Glutamatergic neuron (in vitro differentiated cells): ENCODE measurements at regions not wholly inside any gene's neighbourhood (a gene's known extent, or its start where the extent isn't known, plus 50 kb on each side); places are given as distances from the start of the nearest gene placed in this dataset.

ENCODE experiments used
- DNase-seq: peaks from one replicate; pipeline ENCODE4 v3.0.0; 2022
- H3K27ac Mint-ChIP-seq: one replicate; pipeline ENCODE4 v1.8.0; 2020; ENCODE audit warnings: mild to moderate bottlenecking, mixed read lengths, inconsistent platforms; ENCODE audit not compliant: unreplicated experiment
- H3K27me3 Mint-ChIP-seq: one replicate; pipeline ENCODE4 v1.8.0; 2020; ENCODE audit warnings: mild to moderate bottlenecking, moderate library complexity, mixed read lengths, inconsistent platforms; ENCODE audit not compliant: unreplicated experiment
- H3K36me3 Mint-ChIP-seq: one replicate; pipeline ENCODE4 v1.8.0; 2020; ENCODE audit warnings: mild to moderate bottlenecking, mixed read lengths, inconsistent platforms; ENCODE audit not compliant: unreplicated experiment
- H3K4me1 Mint-ChIP-seq: one replicate; pipeline ENCODE4 v1.8.0; 2020; ENCODE audit warnings: mild to moderate bottlenecking, low read depth, mixed read lengths, inconsistent platforms; ENCODE audit not compliant: unreplicated experiment
- H3K4me3 Mint-ChIP-seq: one replicate; pipeline ENCODE4 v1.8.0; 2020; ENCODE audit warnings: mild to moderate bottlenecking, mixed read lengths, inconsistent platforms; ENCODE audit not compliant: unreplicated experiment
- H3K9me3 Mint-ChIP-seq: one replicate; pipeline ENCODE4 v1.8.0; 2020; ENCODE audit warnings: mild to moderate bottlenecking, moderate library complexity, mixed read lengths, inconsistent platforms; ENCODE audit not compliant: unreplicated experiment
- TF ChIP-seq, protein P1 (sequence below): fragments of 200-600 bp; sonication (generic); IDR thresholded peaks from one replicate; pipeline ENCODE4 v1.5.0; 2021; ENCODE audit not compliant: partially characterized antibody, unreplicated experiment

DNA sequence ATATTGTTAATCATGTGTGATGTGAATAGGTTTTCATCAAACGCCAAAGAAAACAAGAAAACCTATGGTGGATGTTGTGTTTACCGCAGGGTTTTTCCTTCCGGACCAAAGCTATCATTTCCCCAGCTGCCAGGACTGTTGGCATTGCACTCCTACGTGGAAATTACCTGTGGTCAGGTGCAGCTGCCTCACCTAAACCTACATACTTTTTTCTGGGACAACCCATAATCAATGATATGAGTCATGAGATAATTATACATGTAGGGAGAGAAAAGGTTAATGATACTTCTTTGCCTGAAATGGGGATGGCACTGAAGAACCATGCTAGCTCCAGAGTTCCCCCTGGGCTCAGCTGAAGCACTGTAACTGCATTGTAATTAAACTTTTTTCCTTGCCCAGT lies 223.6 kb upstream of the SEMA3E start:
- no peak overlapping the region for H3K27ac Mint-ChIP-seq
- TF ChIP-seq, protein P1, sequence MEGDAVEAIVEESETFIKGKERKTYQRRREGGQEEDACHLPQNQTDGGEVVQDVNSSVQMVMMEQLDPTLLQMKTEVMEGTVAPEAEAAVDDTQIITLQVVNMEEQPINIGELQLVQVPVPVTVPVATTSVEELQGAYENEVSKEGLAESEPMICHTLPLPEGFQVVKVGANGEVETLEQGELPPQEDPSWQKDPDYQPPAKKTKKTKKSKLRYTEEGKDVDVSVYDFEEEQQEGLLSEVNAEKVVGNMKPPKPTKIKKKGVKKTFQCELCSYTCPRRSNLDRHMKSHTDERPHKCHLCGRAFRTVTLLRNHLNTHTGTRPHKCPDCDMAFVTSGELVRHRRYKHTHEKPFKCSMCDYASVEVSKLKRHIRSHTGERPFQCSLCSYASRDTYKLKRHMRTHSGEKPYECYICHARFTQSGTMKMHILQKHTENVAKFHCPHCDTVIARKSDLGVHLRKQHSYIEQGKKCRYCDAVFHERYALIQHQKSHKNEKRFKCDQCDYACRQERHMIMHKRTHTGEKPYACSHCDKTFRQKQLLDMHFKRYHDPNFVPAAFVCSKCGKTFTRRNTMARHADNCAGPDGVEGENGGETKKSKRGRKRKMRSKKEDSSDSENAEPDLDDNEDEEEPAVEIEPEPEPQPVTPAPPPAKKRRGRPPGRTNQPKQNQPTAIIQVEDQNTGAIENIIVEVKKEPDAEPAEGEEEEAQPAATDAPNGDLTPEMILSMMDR: no peak
- no peaks in the 10 kb centered on the region for H3K27me3 Mint-ChIP-seq
- DNase-seq: no peak
- H3K36me3 Mint-ChIP-seq: no peaks in the 10 kb centered on the region
- peaks cover 16% of the 10 kb centered on the region for H3K4me1 Mint-ChIP-seq
- H3K4me3 Mint-ChIP-seq: no peak overlapping the region
- H3K9me3 Mint-ChIP-seq: no peaks in the 10 kb centered on the region

- no peak for DNase-seq
- Mint-ChIP-seq H3K27me3 (no peaks in the 10 kb centered on the region), H3K27ac (no peak overlapping the region), H3K4me1 (peaks cover 11% of the 10 kb centered on the region), H3K9me3 (no peaks in the 10 kb centered on the region), H3K36me3 (no peaks in the 10 kb centered on the region), H3K4me3 (no peak overlapping the region)
- TF ChIP-seq, protein P1: no peak
Observed at GRCh38 chr7:83870515-83870914, 221.6 kb upstream of the SEMA3E start.

DNA sequence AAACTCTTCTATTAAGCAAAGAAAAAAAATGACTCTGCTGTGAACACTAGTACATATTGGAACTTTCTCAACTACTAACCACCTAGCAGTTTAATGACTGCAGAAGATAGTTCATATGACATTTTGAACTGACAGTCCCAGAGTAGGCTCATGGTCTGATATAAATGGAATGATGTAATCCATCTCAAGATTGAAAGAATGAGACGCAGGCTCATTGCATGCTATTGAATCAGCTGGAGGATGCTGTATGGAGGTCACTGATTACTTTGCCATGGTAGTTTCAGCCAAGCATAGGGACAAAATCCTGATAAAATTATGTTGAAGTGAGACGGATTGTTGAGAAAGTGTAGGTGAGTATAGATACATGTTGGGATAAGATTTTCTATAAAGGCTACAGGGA lies 217.6 kb upstream of the SEMA3E start:
- no peaks in the 10 kb centered on the region for H3K27me3 Mint-ChIP-seq
- TF ChIP-seq, protein P1: no peak
- H3K36me3 Mint-ChIP-seq: no peaks in the 10 kb centered on the region
- no peak for DNase-seq
- no peak overlapping the region for H3K27ac Mint-ChIP-seq
- H3K4me3 Mint-ChIP-seq: no peak overlapping the region
- H3K4me1 Mint-ChIP-seq: peaks cover 7% of the 10 kb centered on the region
- no peaks in the 10 kb centered on the region for H3K9me3 Mint-ChIP-seq

DNA sequence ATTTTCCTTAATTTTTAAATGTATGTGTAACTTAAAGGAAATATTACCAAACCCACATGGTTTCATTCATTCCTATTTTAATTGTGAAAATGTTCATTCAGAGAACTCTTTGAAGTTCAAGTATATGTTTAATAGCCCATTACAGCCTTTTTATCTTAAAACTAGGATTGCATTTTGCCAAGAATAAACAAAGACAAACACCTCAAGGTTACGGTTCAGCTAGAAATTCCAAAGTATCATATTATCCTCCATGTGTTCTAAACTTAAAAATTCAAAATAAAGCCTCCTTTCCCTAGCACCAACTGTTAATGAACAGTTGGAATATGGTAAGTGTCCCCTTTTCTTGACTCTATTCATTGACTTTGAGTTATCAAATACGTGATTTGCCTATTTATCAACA lies 215.6 kb upstream of the SEMA3E start:
- Mint-ChIP-seq H3K4me3 (no peak overlapping the region), H3K27me3 (no peaks in the 10 kb centered on the region), H3K9me3 (no peaks in the 10 kb centered on the region), H3K27ac (no peak overlapping the region), H3K36me3 (no peaks in the 10 kb centered on the region), H3K4me1 (no peaks in the 10 kb centered on the region)
- DNase-seq: no peak
- TF ChIP-seq, protein P1: no peak

DNA sequence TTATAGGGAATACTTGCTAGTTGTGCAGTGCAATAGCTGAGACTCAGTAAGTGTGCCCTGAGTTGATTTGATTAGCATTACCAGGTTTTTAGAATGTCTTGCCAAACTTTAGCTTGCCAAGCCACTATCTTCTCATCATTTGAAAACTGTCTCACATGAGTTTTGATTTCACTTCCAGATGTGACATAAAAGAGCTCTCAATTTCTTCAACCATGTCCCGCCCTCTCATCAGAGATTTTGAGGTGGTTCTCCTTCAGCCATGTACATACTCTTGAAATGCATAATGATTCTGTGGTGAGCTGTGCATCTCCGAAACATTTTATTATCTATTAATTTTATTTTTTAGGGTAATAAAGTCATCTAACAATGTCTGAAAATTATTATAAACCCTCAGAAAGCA lies 215.0 kb upstream of the SEMA3E start:
- H3K4me3 Mint-ChIP-seq: no peak overlapping the region
- H3K4me1 Mint-ChIP-seq: no peaks in the 10 kb centered on the region
- H3K27me3 Mint-ChIP-seq: no peaks in the 10 kb centered on the region
- no peaks in the 10 kb centered on the region for H3K9me3 Mint-ChIP-seq
- no peak overlapping the region for H3K27ac Mint-ChIP-seq
- TF ChIP-seq, protein P1: no peak
- no peaks in the 10 kb centered on the region for H3K36me3 Mint-ChIP-seq
- DNase-seq: no peak
